Panc1 (cell line): ENCODE measurements at regions not wholly inside any gene's neighbourhood (a gene's known extent, or its start where the extent isn't known, plus 50 kb on each side); places are given as distances from the start of the nearest gene placed in this dataset.

Experiments
- POLR2AphosphoS5 ChIP-seq: IDR thresholded peaks from 2 replicates; pipeline ENCODE4 v1.6.1; 2012; ENCODE audit warnings: mild to moderate bottlenecking, low read depth, low read length, moderate library complexity
- TCF7L2 ChIP-seq: IDR thresholded peaks from 2 replicates; pipeline ENCODE4 v1.6.1; 2011; ENCODE audit warnings: mild to moderate bottlenecking, low read depth, low read length, inconsistent platforms
- TF ChIP-seq, protein P1 (sequence below): fragments of 450-650 bp; IDR thresholded peaks from 2 replicates; pipeline ENCODE4 v1.5.1; 2017; ENCODE audit warnings: mild to moderate bottlenecking
- TF ChIP-seq, protein P2 (sequence below), 2 experiments: IDR thresholded peaks; 2 replicates each; pipeline ENCODE4 v1.6.1; 2011 to 2012; ENCODE audit warnings: low read depth in 2 of 2, control low read depth in 1 of 2, low read length in 1 of 2, mild to moderate bottlenecking in 1 of 2, moderate library complexity in 1 of 2; ENCODE audit not compliant: insufficient read depth in 1 of 2

DNA sequence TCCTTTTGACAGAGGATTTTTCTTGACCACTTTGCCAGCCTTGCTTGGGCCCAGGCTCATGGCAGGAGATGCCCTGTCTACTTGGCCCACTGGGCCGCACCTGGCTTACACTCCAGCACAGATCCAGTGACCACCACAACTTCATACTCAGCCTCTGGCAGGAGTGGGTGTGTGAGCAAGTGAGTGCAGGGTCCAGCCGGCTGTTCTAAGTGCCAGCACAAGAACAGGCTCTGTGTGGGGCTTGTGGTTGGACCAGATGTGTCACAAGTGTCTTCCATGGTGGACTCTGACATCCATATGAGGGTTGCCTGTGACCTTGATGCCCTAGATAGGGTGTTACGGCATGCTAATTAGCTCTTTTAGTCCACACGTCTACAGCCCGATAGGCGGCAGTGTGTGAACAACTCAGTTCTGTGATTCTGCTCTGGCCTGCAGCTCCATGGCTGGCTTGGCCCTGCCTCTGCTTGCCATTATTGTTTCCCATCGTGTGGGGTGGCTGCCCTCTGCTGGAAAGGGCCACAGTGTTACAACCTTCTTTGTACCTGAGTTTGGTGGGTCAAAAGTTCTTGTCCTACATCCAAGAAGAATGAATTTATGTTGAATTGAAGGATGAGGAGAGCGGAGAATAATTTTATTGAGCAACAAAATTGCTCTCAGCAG lies 1089.1 kb downstream of the SLC6A15 start:
- TF ChIP-seq, protein P1, sequence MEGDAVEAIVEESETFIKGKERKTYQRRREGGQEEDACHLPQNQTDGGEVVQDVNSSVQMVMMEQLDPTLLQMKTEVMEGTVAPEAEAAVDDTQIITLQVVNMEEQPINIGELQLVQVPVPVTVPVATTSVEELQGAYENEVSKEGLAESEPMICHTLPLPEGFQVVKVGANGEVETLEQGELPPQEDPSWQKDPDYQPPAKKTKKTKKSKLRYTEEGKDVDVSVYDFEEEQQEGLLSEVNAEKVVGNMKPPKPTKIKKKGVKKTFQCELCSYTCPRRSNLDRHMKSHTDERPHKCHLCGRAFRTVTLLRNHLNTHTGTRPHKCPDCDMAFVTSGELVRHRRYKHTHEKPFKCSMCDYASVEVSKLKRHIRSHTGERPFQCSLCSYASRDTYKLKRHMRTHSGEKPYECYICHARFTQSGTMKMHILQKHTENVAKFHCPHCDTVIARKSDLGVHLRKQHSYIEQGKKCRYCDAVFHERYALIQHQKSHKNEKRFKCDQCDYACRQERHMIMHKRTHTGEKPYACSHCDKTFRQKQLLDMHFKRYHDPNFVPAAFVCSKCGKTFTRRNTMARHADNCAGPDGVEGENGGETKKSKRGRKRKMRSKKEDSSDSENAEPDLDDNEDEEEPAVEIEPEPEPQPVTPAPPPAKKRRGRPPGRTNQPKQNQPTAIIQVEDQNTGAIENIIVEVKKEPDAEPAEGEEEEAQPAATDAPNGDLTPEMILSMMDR: peak; percentile 50
- TF ChIP-seq, protein P2, sequence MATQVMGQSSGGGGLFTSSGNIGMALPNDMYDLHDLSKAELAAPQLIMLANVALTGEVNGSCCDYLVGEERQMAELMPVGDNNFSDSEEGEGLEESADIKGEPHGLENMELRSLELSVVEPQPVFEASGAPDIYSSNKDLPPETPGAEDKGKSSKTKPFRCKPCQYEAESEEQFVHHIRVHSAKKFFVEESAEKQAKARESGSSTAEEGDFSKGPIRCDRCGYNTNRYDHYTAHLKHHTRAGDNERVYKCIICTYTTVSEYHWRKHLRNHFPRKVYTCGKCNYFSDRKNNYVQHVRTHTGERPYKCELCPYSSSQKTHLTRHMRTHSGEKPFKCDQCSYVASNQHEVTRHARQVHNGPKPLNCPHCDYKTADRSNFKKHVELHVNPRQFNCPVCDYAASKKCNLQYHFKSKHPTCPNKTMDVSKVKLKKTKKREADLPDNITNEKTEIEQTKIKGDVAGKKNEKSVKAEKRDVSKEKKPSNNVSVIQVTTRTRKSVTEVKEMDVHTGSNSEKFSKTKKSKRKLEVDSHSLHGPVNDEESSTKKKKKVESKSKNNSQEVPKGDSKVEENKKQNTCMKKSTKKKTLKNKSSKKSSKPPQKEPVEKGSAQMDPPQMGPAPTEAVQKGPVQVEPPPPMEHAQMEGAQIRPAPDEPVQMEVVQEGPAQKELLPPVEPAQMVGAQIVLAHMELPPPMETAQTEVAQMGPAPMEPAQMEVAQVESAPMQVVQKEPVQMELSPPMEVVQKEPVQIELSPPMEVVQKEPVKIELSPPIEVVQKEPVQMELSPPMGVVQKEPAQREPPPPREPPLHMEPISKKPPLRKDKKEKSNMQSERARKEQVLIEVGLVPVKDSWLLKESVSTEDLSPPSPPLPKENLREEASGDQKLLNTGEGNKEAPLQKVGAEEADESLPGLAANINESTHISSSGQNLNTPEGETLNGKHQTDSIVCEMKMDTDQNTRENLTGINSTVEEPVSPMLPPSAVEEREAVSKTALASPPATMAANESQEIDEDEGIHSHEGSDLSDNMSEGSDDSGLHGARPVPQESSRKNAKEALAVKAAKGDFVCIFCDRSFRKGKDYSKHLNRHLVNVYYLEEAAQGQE (IDR thresholded peaks at IDR 0.05; ENCODE audit: insufficient read depth in 1 of 2, low read depth in 2 of 2, low read length in 1 of 2): no peak
- TF ChIP-seq POLR2AphosphoS5: no peak
- no peak for TF ChIP-seq TCF7L2
